ENCODE measurements at regions not wholly inside any gene's neighbourhood (a gene's known extent, or its start where the extent isn't known, plus 50 kb on each side); places are given as distances from the start of the nearest gene placed in this dataset.

DNA sequence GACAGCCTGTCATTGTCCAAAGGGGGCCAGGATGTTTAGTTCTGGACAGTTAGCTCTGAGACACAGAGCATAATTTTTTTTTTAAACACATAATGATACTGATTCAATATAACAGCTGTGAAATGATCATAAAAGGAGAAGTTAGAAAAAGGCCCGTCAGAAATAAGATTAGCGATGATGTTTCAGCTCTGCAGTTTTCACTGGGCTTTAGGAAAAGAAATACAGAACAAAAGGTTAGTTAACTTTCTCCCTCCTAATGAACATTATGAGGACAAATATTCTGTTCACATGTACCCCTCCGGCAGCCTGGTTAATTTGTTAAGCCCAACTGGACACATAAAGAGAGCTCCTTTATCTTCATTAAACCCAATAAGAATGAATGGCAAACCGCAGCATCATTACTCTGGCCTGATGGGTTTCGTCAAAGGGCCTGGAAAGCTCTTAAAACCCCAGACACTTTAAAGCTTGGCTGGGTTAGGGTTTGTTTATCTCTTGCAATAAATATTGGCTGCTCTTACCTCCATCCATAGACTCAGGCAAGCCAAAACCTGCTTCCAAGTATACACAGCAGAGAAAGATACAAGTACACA, 394.6 kb downstream of the KIF16B start:
- TF ChIP-seq EZH2 (IDR thresholded peaks at IDR 0.05; ENCODE audit: borderline replicate concordance, low read depth, low read length, severe bottlenecking) = no peak
- TF ChIP-seq, protein P1, sequence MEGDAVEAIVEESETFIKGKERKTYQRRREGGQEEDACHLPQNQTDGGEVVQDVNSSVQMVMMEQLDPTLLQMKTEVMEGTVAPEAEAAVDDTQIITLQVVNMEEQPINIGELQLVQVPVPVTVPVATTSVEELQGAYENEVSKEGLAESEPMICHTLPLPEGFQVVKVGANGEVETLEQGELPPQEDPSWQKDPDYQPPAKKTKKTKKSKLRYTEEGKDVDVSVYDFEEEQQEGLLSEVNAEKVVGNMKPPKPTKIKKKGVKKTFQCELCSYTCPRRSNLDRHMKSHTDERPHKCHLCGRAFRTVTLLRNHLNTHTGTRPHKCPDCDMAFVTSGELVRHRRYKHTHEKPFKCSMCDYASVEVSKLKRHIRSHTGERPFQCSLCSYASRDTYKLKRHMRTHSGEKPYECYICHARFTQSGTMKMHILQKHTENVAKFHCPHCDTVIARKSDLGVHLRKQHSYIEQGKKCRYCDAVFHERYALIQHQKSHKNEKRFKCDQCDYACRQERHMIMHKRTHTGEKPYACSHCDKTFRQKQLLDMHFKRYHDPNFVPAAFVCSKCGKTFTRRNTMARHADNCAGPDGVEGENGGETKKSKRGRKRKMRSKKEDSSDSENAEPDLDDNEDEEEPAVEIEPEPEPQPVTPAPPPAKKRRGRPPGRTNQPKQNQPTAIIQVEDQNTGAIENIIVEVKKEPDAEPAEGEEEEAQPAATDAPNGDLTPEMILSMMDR (IDR thresholded peaks at IDR 0.05; ENCODE audit: borderline replicate concordance, extremely low read depth, low read length, poor library complexity, severe bottlenecking) = no peak
